ENCODE measurements at regions not wholly inside any gene's neighbourhood (a gene's known extent, or its start where the extent isn't known, plus 50 kb on each side); places are given as distances from the start of the nearest gene placed in this dataset.

DNA sequence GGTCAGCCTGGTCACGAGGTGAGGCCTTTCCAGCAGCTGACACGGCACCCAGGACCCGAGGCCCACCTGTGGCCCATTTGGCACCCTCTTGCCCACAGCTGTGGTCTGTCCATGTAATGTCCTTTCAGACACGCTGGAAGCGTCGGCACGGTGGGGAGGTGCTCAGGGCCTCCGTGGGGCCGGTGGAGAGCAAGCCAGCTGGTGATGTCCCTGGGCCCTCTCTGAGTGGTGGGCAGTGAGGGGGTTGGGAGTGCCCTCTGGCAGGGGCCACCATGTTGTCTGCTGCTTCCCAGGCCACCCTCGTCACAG, 97.3 kb upstream of the ZNF469 start:
- H3K9ac ChIP-seq (ENCODE audit: extremely low read depth, insufficient read length, low read length) = no peak overlapping the region
- Mint-ChIP-seq H3K36me3 (ENCODE audit: insufficient read depth in 1 of 3, low read depth in 3 of 3) (peaks cover 2 to 13% (median 11%) of the 10 kb centered on the region in 3 experiments; a peak in 4 of 7 replicates), H3K27me3 (ENCODE audit: low read depth) (peaks cover 12% of the 10 kb centered on the region), H3K4me3 (no peak overlapping the region), H3K9me3 (peaks cover 24 to 40% of the 10 kb centered on the region in 2 experiments), H3K27ac (no peak overlapping the region), H3K4me1 (no peaks in the 10 kb centered on the region)
- no CpG with 5 or more reads among the region's 10 CpGs for WGBS (ENCODE audit: extremely low coverage, insufficient read length, low lambda C conversion rate)
- no peak overlapping the region for H3T11ph ChIP-seq (ENCODE audit: low read length)
- TF ChIP-seq CTCF (conservative IDR thresholded peaks at IDR 0.05) = no peak
- no peaks in the 10 kb centered on the region for H3K79me2 ChIP-seq (ENCODE audit: insufficient read depth, low read length)
- H3K56ac ChIP-seq (ENCODE audit: insufficient read length, low read depth, low read length) = no peak overlapping the region
- no peak overlapping the region for H3K14ac ChIP-seq (ENCODE audit: insufficient read depth, low read length)
- no peak overlapping the region for H4K91ac ChIP-seq (ENCODE audit: insufficient read length, low read depth, low read length)
- no peak overlapping the region for H3K18ac ChIP-seq (ENCODE audit: insufficient read length, low read depth, low read length)
- H3K4me1 ChIP-seq (ENCODE audit: insufficient read depth, low read length) = no peaks in the 10 kb centered on the region
- H2AK5ac ChIP-seq (ENCODE audit: insufficient read length, low read length) = no peak overlapping the region
- H2BK120ac ChIP-seq (ENCODE audit: low read depth, low read length, poor library complexity, severe bottlenecking) = no peak overlapping the region
- H4K8ac ChIP-seq (replicated peaks; ENCODE audit: insufficient read length, low read depth, low read length) = no peak overlapping the region
- H3K23ac ChIP-seq (ENCODE audit: insufficient read length, low read depth, low read length) = no peak overlapping the region
- H4K5ac ChIP-seq (ENCODE audit: insufficient read length, low read depth, low read length) = no peak overlapping the region
- no peaks in the 10 kb centered on the region for H3K27me3 ChIP-seq (ENCODE audit: insufficient read depth, low read length)
- H3K23me2 ChIP-seq (ENCODE audit: insufficient read length, low read depth, low read length, poor library complexity, severe bottlenecking) = peaks cover 3% of the 10 kb centered on the region
- no peak overlapping the region for H3K27ac ChIP-seq (ENCODE audit: insufficient read length, low read depth, low read length)
- DNase-seq = no peak
- H2AFZ ChIP-seq (ENCODE audit: low read length) = no peak overlapping the region
- H2BK20ac ChIP-seq (ENCODE audit: low read depth, low read length, poor library complexity, severe bottlenecking) = no peak overlapping the region
- no peak overlapping the region for H2BK12ac ChIP-seq (ENCODE audit: insufficient read length, low read depth, low read length)
- no peak overlapping the region for H2BK5ac ChIP-seq (ENCODE audit: insufficient read length, low read length)
- no peaks in the 10 kb centered on the region for H4K20me1 ChIP-seq (ENCODE audit: control insufficient read depth, insufficient read depth, insufficient read length)
- H3K79me1 ChIP-seq (ENCODE audit: insufficient read depth, low read depth, low read length, poor library complexity, severe bottlenecking) = no peaks in the 10 kb centered on the region
- no peak overlapping the region for H2BK15ac ChIP-seq (ENCODE audit: low read depth, low read length)
- no peak overlapping the region for H3K4me2 ChIP-seq (ENCODE audit: insufficient read depth, insufficient read length, low read length)
- peaks cover 34% of the 10 kb centered on the region for H3K9me3 ChIP-seq (ENCODE audit: control insufficient read depth, low read depth, low read length)
- H3K4ac ChIP-seq (ENCODE audit: low read depth, low read length) = no peak overlapping the region

All from H9 (cell line).